Neural cell (in vitro differentiated cells): ENCODE measurements at regions not wholly inside any gene's neighbourhood (a gene's known extent, or its start where the extent isn't known, plus 50 kb on each side); places are given as distances from the start of the nearest gene placed in this dataset.
A peak's percentile ranks its signal among the peaks of the same experiment; 100 is the strongest.

Experiments used
- H2AFZ ChIP-seq: fragments of 200-600, 300-800 bp; sonication (generic), shearing (Covaris generic); 2 replicates; pipeline ENCODE4 v1.6.0; 2014; ENCODE audit warnings: low read depth, mild to moderate bottlenecking, antibody characterized with exemption, low read length, moderate library complexity
- H3F3A ChIP-seq: fragments of 200-600 bp; shearing (Covaris generic); 2 replicates; pipeline ENCODE4 v1.6.1; 2016; ENCODE audit warnings: mild to moderate bottlenecking, moderate library complexity, mixed read lengths, antibody characterized with exemption, low read length; ENCODE audit not compliant: insufficient read depth, poor library complexity, severe bottlenecking
- H3K27ac ChIP-seq: fragments of 200-600, 300-800 bp; sonication (generic), shearing (Covaris generic); 2 replicates; pipeline ENCODE4 v1.5.1; 2014; ENCODE audit warnings: mild to moderate bottlenecking, low read length, moderate library complexity
- H3K27me3 ChIP-seq: fragments of 300-800, 200-600 bp; sonication (generic), shearing (Covaris generic); 2 replicates; pipeline ENCODE4 v1.6.0; 2014; ENCODE audit warnings: mild to moderate bottlenecking, low read depth, low read length, moderate library complexity; ENCODE audit not compliant: insufficient read depth
- H3K36me3 ChIP-seq: fragments of 300-800, 200-600 bp; sonication (generic), shearing (Covaris generic); 2 replicates; pipeline ENCODE4 v1.5.1; 2014; ENCODE audit warnings: mild to moderate bottlenecking, antibody characterized with exemption, low read length, moderate library complexity; ENCODE audit not compliant: insufficient read depth
- H3K4me2 ChIP-seq: fragments of 300-800, 200-600 bp; sonication (generic), shearing (Covaris generic); 2 replicates; pipeline ENCODE4 v1.6.0; 2014; ENCODE audit warnings: mild to moderate bottlenecking, low read length
- H3K4me3 ChIP-seq: fragments of 300-800, 200-600 bp; sonication (generic), shearing (Covaris generic); 2 replicates; pipeline ENCODE4 v1.5.1; 2014; ENCODE audit warnings: mild to moderate bottlenecking, low read length, moderate library complexity
- H3K79me2 ChIP-seq: fragments of 200-600 bp; shearing (Covaris generic); replicated peaks from 2 replicates; pipeline ENCODE4 v1.6.0; 2014; ENCODE audit warnings: mild to moderate bottlenecking, low read length, moderate library complexity; ENCODE audit not compliant: insufficient read depth
- H3K9ac ChIP-seq: fragments of 300-800, 200-600 bp; sonication (generic), shearing (Covaris generic); 2 replicates; pipeline ENCODE4 v1.6.1; 2016; ENCODE audit warnings: mild to moderate bottlenecking, low read length, mixed read lengths
- H3K9me2 ChIP-seq: fragments of 200-600 bp; shearing (Covaris generic); 2 replicates; pipeline ENCODE4 v1.6.1; 2016; ENCODE audit warnings: mild to moderate bottlenecking, low read length, mixed read lengths; ENCODE audit not compliant: insufficient read depth
- H3K9me3 ChIP-seq: fragments of 200-600, 300-800 bp; sonication (generic), shearing (Covaris generic); 2 replicates; pipeline ENCODE4 v1.6.1; 2016; ENCODE audit warnings: mild to moderate bottlenecking, mixed run types, low read length, moderate library complexity, mixed read lengths
- H4K20me1 ChIP-seq: fragments of 200-600 bp; shearing (Covaris generic); 2 replicates; pipeline ENCODE4 v1.6.1; 2016; ENCODE audit warnings: mild to moderate bottlenecking, mixed run types; ENCODE audit not compliant: insufficient read depth
- EP300 ChIP-seq: fragments of 450-650 bp; conservative IDR thresholded peaks from 2 replicates; pipeline ENCODE4 v1.6.1; 2014; ENCODE audit warnings: antibody characterized with exemption, mild to moderate bottlenecking, moderate library complexity; ENCODE audit not compliant: poor library complexity, severe bottlenecking
- EZH2 ChIP-seq: fragments of 200-600, 300-800 bp; shearing (Covaris generic), sonication (generic); IDR thresholded peaks from 2 replicates; pipeline ENCODE4 v1.6.1; 2014; ENCODE audit warnings: antibody characterized with exemption, low read length, borderline replicate concordance, mild to moderate bottlenecking; ENCODE audit not compliant: insufficient read depth, poor library complexity, severe bottlenecking
- MXI1 ChIP-seq: fragments of 450-650 bp; conservative IDR thresholded peaks from 2 replicates; pipeline ENCODE4 v1.6.1; 2014; ENCODE audit warnings: antibody characterized with exemption, mild to moderate bottlenecking; ENCODE audit not compliant: poor library complexity, severe bottlenecking
- POLR2AphosphoS5 ChIP-seq: IDR thresholded peaks from 2 replicates; pipeline ENCODE4 v1.6.1; 2012
- RAD21 ChIP-seq: fragments of 450-650 bp; conservative IDR thresholded peaks from 2 replicates; pipeline ENCODE4 v1.6.1; 2014; ENCODE audit warnings: antibody characterized with exemption, mild to moderate bottlenecking, moderate library complexity
- SMC3 ChIP-seq: fragments of 450-650 bp; conservative IDR thresholded peaks from 2 replicates; pipeline ENCODE4 v1.6.1; 2014; ENCODE audit warnings: antibody characterized with exemption, mild to moderate bottlenecking, moderate library complexity; ENCODE audit not compliant: poor library complexity
- TAF1 ChIP-seq: IDR thresholded peaks from 2 replicates; pipeline ENCODE4 v1.6.1; 2012; ENCODE audit warnings: low read depth
- TF ChIP-seq, protein P1 (sequence below): IDR thresholded peaks from 2 replicates; pipeline ENCODE4 v1.6.1; 2012; ENCODE audit warnings: borderline replicate concordance
- TF ChIP-seq, protein P2 (sequence below): fragments of 450-650 bp; IDR thresholded peaks from 2 replicates; pipeline ENCODE4 v1.5.1; 2014; ENCODE audit warnings: antibody characterized with exemption, mild to moderate bottlenecking, moderate library complexity; ENCODE audit not compliant: poor library complexity, severe bottlenecking

DNA sequence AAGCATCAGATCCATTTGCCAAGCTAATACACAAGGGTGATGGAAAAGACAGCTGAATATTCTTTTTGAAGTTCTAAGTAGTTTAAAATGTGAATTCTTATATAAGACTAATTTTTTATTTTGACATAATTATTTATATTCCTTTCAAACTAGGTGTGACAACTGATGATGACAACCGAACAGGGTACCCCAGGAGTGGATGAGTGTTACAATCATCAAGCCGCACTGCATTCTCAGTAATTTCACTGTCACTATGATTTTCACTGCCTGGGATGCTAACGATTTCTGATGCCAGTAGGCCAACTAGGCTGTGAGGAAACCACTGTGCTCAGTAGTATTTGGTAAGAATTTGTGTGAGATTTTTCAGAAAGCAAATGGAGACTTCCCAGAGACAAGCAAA lies 317.5 kb downstream of the ARAP2 start:
- H3K36me3 ChIP-seq, result no peaks in the 10 kb centered on the region
- no peaks in the 10 kb centered on the region for H3K27me3 ChIP-seq
- H3K27ac ChIP-seq, result no peak overlapping the region
- no peak overlapping the region for H3K9ac ChIP-seq
- no peaks in the 10 kb centered on the region for H3K9me3 ChIP-seq
- no peak overlapping the region for H3K4me3 ChIP-seq
- no peaks in the 10 kb centered on the region for H4K20me1 ChIP-seq
- no peaks in the 10 kb centered on the region for H3K79me2 ChIP-seq
- no peak overlapping the region for H3K4me2 ChIP-seq
- H2AFZ ChIP-seq, result no peak overlapping the region
- TF ChIP-seq EZH2, result no peak
- no peak for TF ChIP-seq TAF1
- no peak for TF ChIP-seq MXI1
- peak; percentile 83 for TF ChIP-seq POLR2AphosphoS5
- no peak for TF ChIP-seq RAD21
- TF ChIP-seq, protein P1, sequence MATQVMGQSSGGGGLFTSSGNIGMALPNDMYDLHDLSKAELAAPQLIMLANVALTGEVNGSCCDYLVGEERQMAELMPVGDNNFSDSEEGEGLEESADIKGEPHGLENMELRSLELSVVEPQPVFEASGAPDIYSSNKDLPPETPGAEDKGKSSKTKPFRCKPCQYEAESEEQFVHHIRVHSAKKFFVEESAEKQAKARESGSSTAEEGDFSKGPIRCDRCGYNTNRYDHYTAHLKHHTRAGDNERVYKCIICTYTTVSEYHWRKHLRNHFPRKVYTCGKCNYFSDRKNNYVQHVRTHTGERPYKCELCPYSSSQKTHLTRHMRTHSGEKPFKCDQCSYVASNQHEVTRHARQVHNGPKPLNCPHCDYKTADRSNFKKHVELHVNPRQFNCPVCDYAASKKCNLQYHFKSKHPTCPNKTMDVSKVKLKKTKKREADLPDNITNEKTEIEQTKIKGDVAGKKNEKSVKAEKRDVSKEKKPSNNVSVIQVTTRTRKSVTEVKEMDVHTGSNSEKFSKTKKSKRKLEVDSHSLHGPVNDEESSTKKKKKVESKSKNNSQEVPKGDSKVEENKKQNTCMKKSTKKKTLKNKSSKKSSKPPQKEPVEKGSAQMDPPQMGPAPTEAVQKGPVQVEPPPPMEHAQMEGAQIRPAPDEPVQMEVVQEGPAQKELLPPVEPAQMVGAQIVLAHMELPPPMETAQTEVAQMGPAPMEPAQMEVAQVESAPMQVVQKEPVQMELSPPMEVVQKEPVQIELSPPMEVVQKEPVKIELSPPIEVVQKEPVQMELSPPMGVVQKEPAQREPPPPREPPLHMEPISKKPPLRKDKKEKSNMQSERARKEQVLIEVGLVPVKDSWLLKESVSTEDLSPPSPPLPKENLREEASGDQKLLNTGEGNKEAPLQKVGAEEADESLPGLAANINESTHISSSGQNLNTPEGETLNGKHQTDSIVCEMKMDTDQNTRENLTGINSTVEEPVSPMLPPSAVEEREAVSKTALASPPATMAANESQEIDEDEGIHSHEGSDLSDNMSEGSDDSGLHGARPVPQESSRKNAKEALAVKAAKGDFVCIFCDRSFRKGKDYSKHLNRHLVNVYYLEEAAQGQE, result peak; percentile 34
- TF ChIP-seq EP300, result peak; percentile 91
- TF ChIP-seq, protein P2, sequence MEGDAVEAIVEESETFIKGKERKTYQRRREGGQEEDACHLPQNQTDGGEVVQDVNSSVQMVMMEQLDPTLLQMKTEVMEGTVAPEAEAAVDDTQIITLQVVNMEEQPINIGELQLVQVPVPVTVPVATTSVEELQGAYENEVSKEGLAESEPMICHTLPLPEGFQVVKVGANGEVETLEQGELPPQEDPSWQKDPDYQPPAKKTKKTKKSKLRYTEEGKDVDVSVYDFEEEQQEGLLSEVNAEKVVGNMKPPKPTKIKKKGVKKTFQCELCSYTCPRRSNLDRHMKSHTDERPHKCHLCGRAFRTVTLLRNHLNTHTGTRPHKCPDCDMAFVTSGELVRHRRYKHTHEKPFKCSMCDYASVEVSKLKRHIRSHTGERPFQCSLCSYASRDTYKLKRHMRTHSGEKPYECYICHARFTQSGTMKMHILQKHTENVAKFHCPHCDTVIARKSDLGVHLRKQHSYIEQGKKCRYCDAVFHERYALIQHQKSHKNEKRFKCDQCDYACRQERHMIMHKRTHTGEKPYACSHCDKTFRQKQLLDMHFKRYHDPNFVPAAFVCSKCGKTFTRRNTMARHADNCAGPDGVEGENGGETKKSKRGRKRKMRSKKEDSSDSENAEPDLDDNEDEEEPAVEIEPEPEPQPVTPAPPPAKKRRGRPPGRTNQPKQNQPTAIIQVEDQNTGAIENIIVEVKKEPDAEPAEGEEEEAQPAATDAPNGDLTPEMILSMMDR, result no peak
- peak; percentile 3 for TF ChIP-seq SMC3
- H3K9me2 ChIP-seq, result no peaks in the 10 kb centered on the region
- H3F3A ChIP-seq, result no peaks in the 10 kb centered on the region

DNA sequence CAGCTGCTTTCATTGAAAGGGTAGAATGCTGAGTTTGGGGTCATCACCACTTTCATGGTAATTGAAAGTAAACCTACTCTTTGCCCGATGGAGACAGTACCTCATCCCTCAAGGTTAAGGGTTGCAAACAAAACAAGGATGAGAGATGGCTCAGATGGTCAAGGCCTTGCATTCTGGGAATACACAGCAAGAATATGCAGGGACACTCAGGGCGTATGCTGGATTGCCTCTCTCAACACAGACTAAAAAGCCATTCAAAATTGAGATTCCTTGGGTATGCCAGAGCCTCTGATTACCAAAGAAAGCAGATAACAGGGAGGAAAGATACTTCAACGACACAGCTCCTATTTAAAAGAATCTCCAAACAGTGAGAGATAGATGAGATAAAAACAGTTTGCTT lies 310.4 kb downstream of the ARAP2 start:
- no peaks in the 10 kb centered on the region for H3F3A ChIP-seq
- H3K4me3 ChIP-seq, result no peak overlapping the region
- no peak overlapping the region for H3K4me2 ChIP-seq
- H3K27ac ChIP-seq, result no peak overlapping the region
- no peaks in the 10 kb centered on the region for H3K27me3 ChIP-seq
- no peaks in the 10 kb centered on the region for H3K9me3 ChIP-seq
- no peaks in the 10 kb centered on the region for H3K36me3 ChIP-seq
- H3K9ac ChIP-seq, result no peak overlapping the region
- no peaks in the 10 kb centered on the region for H3K9me2 ChIP-seq
- TF ChIP-seq EZH2, result no peak
- TF ChIP-seq, protein P2, result no peak
- TF ChIP-seq, protein P1, result no peak
- TF ChIP-seq RAD21, result no peak
- TF ChIP-seq POLR2AphosphoS5, result no peak
- TF ChIP-seq EP300, result no peak
- no peak for TF ChIP-seq SMC3
- TF ChIP-seq MXI1, result no peak
- TF ChIP-seq TAF1, result no peak
- H2AFZ ChIP-seq, result no peak overlapping the region
- H3K79me2 ChIP-seq, result no peaks in the 10 kb centered on the region
- H4K20me1 ChIP-seq, result no peaks in the 10 kb centered on the region
